Smooth muscle cell (in vitro differentiated cells): ENCODE measurements at regions not wholly inside any gene's neighbourhood (a gene's known extent, or its start where the extent isn't known, plus 50 kb on each side); places are given as distances from the start of the nearest gene placed in this dataset.

Source experiments
- DNase-seq: peaks from one replicate; lab custom pipeline; 2025; ENCODE audit not compliant: unreplicated experiment; lab: John Stamatoyannopoulos, UW
- H2AFZ ChIP-seq: fragments of 200-600 bp; sonication (generic); 2 replicates; pipeline ENCODE4 v1.6.0; 2016; ENCODE audit warnings: antibody characterized with exemption, low read depth, mild to moderate bottlenecking
- H3F3A ChIP-seq: fragments of 200-600 bp; sonication (generic); 2 replicates; pipeline ENCODE4 v1.6.0; 2017; ENCODE audit warnings: antibody characterized with exemption, low read depth
- H3K27ac ChIP-seq: fragments of 200-600 bp; sonication (generic); 2 replicates; pipeline ENCODE4 v1.5.1; 2016; ENCODE audit warnings: low read depth, mild to moderate bottlenecking
- H3K27me3 ChIP-seq: fragments of 200-600 bp; sonication (generic); 2 replicates; pipeline ENCODE4 v1.6.1; 2016; ENCODE audit warnings: low read depth, mild to moderate bottlenecking
- H3K36me3 ChIP-seq: fragments of 200-600 bp; sonication (generic); 2 replicates; pipeline ENCODE4 v1.5.1; 2016; ENCODE audit warnings: low read depth
- H3K4me1 ChIP-seq: fragments of 200-600 bp; sonication (generic); 2 replicates; pipeline ENCODE4 v1.5.1; 2016; ENCODE audit warnings: low read depth
- H3K4me2 ChIP-seq: fragments of 200-600 bp; sonication (generic); 2 replicates; pipeline ENCODE4 v1.6.0; 2016; ENCODE audit warnings: mild to moderate bottlenecking
- H3K4me3 ChIP-seq: fragments of 200-600 bp; sonication (generic); 2 replicates; pipeline ENCODE4 v1.5.1; 2016; ENCODE audit warnings: mild to moderate bottlenecking
- H3K79me2 ChIP-seq: fragments of 200-600 bp; sonication (generic); 2 replicates; pipeline ENCODE4 v1.6.0; 2016; ENCODE audit warnings: low read depth, mild to moderate bottlenecking
- H3K9ac ChIP-seq: fragments of 200-600 bp; sonication (generic); 2 replicates; pipeline ENCODE4 v1.6.0; 2016; ENCODE audit warnings: low read depth
- H3K9me3 ChIP-seq: fragments of 200-600 bp; sonication (generic); replicated peaks from 2 replicates; pipeline ENCODE4 v1.5.1; 2016; ENCODE audit warnings: low read depth
- H4K20me1 ChIP-seq: fragments of 200-600 bp; sonication (generic); 2 replicates; pipeline ENCODE4 v1.6.0; 2016; ENCODE audit warnings: low read depth
- CTCF ChIP-seq: fragments of 200-600 bp; sonication (generic); IDR thresholded peaks from 2 replicates; pipeline ENCODE4 v1.5.1; 2017; ENCODE audit warnings: borderline replicate concordance, mild to moderate bottlenecking, antibody characterized with exemption; ENCODE audit not compliant: insufficient read depth, poor library complexity, severe bottlenecking
- WGBS: methylation state at CpG from one replicate; pipeline ENCODE4 v1.1.7; 2016; ENCODE audit warnings: low lambda C conversion rate; 5-methylcytosine and 5-hydroxymethylcytosine counted together

GRCh38 chr14:85319998-85320630 lies 209.8 kb upstream of the FLRT2 start:
- DNase-seq: no peak
- TF ChIP-seq CTCF: no peak
- H4K20me1 ChIP-seq: no peaks in the 10 kb centered on the region
- peaks cover 4% of the 10 kb centered on the region for H3F3A ChIP-seq
- H3K79me2 ChIP-seq: no peaks in the 10 kb centered on the region
- peak overlapping the region; percentile 13 for H2AFZ ChIP-seq
- H3K9me3 ChIP-seq: no peaks in the 10 kb centered on the region
- H3K4me2 ChIP-seq: peak overlapping the region; percentile 38
- 23% methylated on average over 6 of the region's 6 CpGs for WGBS
- H3K27ac ChIP-seq: peak overlapping the region; percentile 22
- no peaks in the 10 kb centered on the region for H3K27me3 ChIP-seq
- H3K4me3 ChIP-seq: no peak overlapping the region
- H3K36me3 ChIP-seq: no peaks in the 10 kb centered on the region
- H3K9ac ChIP-seq: no peak overlapping the region
- H3K4me1 ChIP-seq: peaks cover 18% of the 10 kb centered on the region

- Histone ChIP-seq H3K4me3 (no peak overlapping the region), H3K36me3 (no peaks in the 10 kb centered on the region), H3K9me3 (no peaks in the 10 kb centered on the region), H3K79me2 (no peaks in the 10 kb centered on the region), H2AFZ (no peak overlapping the region), H3K27ac (no peak overlapping the region), H3K4me1 (no peaks in the 10 kb centered on the region), H3K9ac (no peak overlapping the region), H3K4me2 (no peak overlapping the region), H4K20me1 (no peaks in the 10 kb centered on the region), H3F3A (no peaks in the 10 kb centered on the region), H3K27me3 (no peaks in the 10 kb centered on the region)
- no peak for TF ChIP-seq CTCF
- DNase-seq: no peak
- 86% methylated on average over 3 of the region's 3 CpGs for WGBS
These were observed 204.6 kb upstream of the FLRT2 start for GRCh38 chr14:85325134-85326017.

- Histone ChIP-seq H3K27ac (no peak overlapping the region), H3K36me3 (no peaks in the 10 kb centered on the region), H2AFZ (no peak overlapping the region), H3K9ac (no peak overlapping the region), H3K4me1 (no peaks in the 10 kb centered on the region), H3K79me2 (no peaks in the 10 kb centered on the region), H3K27me3 (no peaks in the 10 kb centered on the region), H3K9me3 (no peaks in the 10 kb centered on the region), H3K4me2 (peak overlapping the region; percentile 29), H3F3A (no peaks in the 10 kb centered on the region), H3K4me3 (no peak overlapping the region), H4K20me1 (no peaks in the 10 kb centered on the region)
- 23% methylated on average over 1 of the region's 1 CpG for WGBS
- TF ChIP-seq CTCF: no peak
- DNase-seq: no peak
These were observed 197.5 kb upstream of the FLRT2 start for GRCh38 chr14:85332401-85332800.
